GM12892 (cell line): ENCODE measurements at regions not wholly inside any gene's neighbourhood (a gene's known extent, or its start where the extent isn't known, plus 50 kb on each side); places are given as distances from the start of the nearest gene placed in this dataset.

Source experiments
- POLR2A ChIP-seq: IDR thresholded peaks from 2 replicates; pipeline ENCODE4 v1.6.1; 2011; ENCODE audit warnings: low read depth, low read length, control low read depth
- POLR2AphosphoS5 ChIP-seq: IDR thresholded peaks from 2 replicates; pipeline ENCODE4 v1.6.1; 2011; ENCODE audit warnings: low read depth, low read length, control low read depth
- TAF1 ChIP-seq: IDR thresholded peaks from 2 replicates; pipeline ENCODE4 v1.6.1; 2011; ENCODE audit warnings: low read depth, mild to moderate bottlenecking, control low read depth, low read length, borderline replicate concordance

- no peak for TF ChIP-seq POLR2A
- TF ChIP-seq POLR2AphosphoS5, result no peak
- no peak for TF ChIP-seq TAF1
Measured at GRCh38 chr1:166673722-166674121, 165.6 kb upstream of the POGK start.
